MG63 (cell line): ENCODE measurements at regions not wholly inside any gene's neighbourhood (a gene's known extent, or its start where the extent isn't known, plus 50 kb on each side); places are given as distances from the start of the nearest gene placed in this dataset.
"Not testable (repeated sequence)": the region's sequence is repeated elsewhere in the genome, so short reads cannot be mapped to it uniquely, and the experiment has no call there.

Experiments
- DNase-seq: peaks from one replicate; pipeline ENCODE4 v3.0.0-alpha.2; 2020
- H3K27me3 ChIP-seq: fragments of 250-450 bp; sonication (Bioruptor Pico); 2 replicates; pipeline ENCODE4 v1.5.1; 2020; ENCODE audit warnings: mild to moderate bottlenecking, moderate library complexity
- H3K36me3 ChIP-seq: fragments of 250-450 bp; sonication (Bioruptor Pico); 2 replicates; pipeline ENCODE4 v1.5.1; 2020; ENCODE audit warnings: mild to moderate bottlenecking, moderate library complexity
- H3K4me3 ChIP-seq: fragments of 250-450 bp; sonication (Bioruptor Pico); 2 replicates; pipeline ENCODE4 v1.5.1; 2020; ENCODE audit warnings: mild to moderate bottlenecking, moderate library complexity
- H3K9me3 ChIP-seq: fragments of 250-450 bp; sonication (Bioruptor Pico); 2 replicates; pipeline ENCODE4 v1.5.1; 2020; ENCODE audit warnings: mild to moderate bottlenecking, moderate library complexity

DNA sequence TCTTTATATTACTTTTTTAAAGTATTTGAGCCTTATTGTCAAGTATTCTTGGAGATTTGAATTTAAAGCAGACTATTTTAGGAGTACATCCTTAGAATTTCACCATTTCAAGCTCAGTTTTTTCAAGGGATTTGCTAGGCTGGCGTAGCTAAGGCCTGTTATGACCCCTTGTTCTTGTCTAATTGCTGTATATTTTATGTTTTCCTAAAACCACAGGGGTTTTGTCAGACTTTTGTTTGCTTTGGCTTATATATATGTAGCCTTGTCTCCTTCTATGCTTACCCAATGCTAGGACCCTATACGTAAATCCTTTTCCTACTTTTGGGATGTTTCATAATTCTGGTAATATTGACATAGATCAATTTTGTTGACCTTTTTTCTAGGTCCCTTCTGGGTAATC lies 147.0 kb upstream of the SYT10 start:
- Histone ChIP-seq H3K36me3 (no peaks in the 10 kb centered on the region), H3K27me3 (no peaks in the 10 kb centered on the region), H3K4me3 (no peak overlapping the region), H3K9me3 (no peaks in the 10 kb centered on the region)
- no peak for DNase-seq

DNA sequence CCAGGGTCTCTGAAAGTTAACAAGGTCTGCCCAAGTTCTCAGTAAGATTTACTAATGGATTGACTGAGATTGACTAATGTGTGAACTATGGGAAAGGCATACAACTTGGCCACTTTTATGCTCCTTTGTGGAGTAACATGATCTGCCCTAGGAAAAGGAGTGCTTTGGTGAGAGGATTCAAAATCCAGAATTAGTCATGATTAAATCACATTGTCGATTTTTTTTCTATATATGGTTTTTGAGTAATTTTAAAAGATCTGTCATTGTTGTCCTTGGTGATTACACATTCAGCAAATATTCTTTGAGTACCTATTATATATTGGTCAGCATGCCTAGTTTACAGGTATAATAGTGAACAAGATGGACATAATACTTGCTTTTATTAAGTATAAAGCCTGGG lies 147.7 kb upstream of the SYT10 start:
- Histone ChIP-seq H3K36me3 (no peaks in the 10 kb centered on the region), H3K27me3 (no peaks in the 10 kb centered on the region), H3K9me3 (no peaks in the 10 kb centered on the region), H3K4me3 (no peak overlapping the region)
- peak; percentile 25 for DNase-seq

GRCh38 chr12:33587784-33588712 lies 148.4 kb upstream of the SYT10 start:
- DNase-seq, result peak; percentile 72
- no peaks in the 10 kb centered on the region for H3K9me3 ChIP-seq

GRCh38 chr12:33588725-33589405 lies 149.2 kb upstream of the SYT10 start:
- no peak for DNase-seq

More at GRCh38 chr12:33587784-33588712, 148.4 kb upstream of the SYT10 start:
- Histone ChIP-seq H3K4me3 (no peak overlapping the region), H3K36me3 (no peaks in the 10 kb centered on the region), H3K27me3 (no peaks in the 10 kb centered on the region)

DNA sequence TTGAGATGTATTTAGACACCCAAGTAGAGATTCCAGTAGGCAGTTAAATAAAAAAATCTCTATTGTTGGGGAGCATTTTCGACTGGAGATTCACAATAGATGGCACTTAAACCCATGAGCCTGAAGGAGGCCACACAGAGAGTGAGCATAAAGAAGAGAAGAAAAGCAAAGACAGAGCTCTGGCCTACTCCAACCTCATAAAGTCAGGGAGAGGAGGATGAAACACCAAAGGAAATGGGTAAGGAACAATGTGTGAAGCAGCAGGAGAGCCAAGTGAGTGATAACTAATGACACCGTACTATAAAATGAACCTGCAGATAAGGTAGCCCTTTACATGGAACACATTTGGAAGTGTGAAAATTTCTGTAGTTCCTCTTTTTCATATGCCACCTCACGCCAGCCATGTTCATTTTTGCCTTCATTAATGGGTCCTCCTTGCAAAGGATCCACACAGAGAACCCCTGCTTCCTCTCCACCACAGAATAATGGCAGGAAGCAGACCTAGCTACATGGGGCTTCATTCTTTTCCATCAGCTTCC lies 150.0 kb upstream of the SYT10 start:
- no peak for DNase-seq
- H3K4me3 ChIP-seq, result no peak overlapping the region
- no peaks in the 10 kb centered on the region for H3K9me3 ChIP-seq
- no peaks in the 10 kb centered on the region for H3K27me3 ChIP-seq
- H3K36me3 ChIP-seq, result no peaks in the 10 kb centered on the region

More at GRCh38 chr12:33588725-33589405, 149.2 kb upstream of the SYT10 start:
- no peaks in the 10 kb centered on the region for H3K36me3 ChIP-seq
- no peaks in the 10 kb centered on the region for H3K27me3 ChIP-seq
- H3K4me3 ChIP-seq, result no peak overlapping the region
- H3K9me3 ChIP-seq, result no peaks in the 10 kb centered on the region

- Histone ChIP-seq H3K27me3 (no peaks in the 10 kb centered on the region), H3K4me3 (no peak overlapping the region), H3K9me3 (no peaks in the 10 kb centered on the region), H3K36me3 (no peaks in the 10 kb centered on the region)
- no peak for DNase-seq
Observed at GRCh38 chr12:33593753-33594152, 154.1 kb upstream of the SYT10 start.

GRCh38 chr12:33596061-33596460 lies 156.4 kb upstream of the SYT10 start:
- H3K4me3 ChIP-seq, result no peak overlapping the region
- no peaks in the 10 kb centered on the region for H3K36me3 ChIP-seq
- H3K9me3 ChIP-seq, result no peaks in the 10 kb centered on the region; the same call in 1 of the 2 replicates
- H3K27me3 ChIP-seq, result no peaks in the 10 kb centered on the region
- peak; percentile 3 for DNase-seq

DNA sequence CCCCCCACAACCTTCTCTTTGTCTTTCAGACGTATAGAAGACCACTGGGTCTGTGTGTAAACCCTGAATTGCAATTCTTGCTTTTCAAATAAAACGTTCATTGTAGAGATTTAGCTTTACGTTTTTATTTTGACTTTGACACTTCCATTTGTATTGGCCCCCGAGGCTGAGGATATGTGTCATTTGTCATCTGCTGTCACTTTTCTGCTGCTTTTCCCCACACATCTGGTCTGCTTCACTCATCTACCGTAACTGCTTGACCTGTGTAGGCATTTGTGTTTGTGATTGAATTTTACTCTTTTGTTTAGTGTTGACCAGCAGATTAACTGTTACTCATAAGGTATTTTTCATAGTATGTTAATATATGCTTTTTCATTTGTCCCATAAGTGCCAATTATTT lies 157.2 kb upstream of the SYT10 start:
- no peaks in the 10 kb centered on the region; the same call in 1 of the 2 replicates for H3K9me3 ChIP-seq
- no peaks in the 10 kb centered on the region for H3K36me3 ChIP-seq
- H3K4me3 ChIP-seq, result no peak overlapping the region
- DNase-seq, result no peak
- no peaks in the 10 kb centered on the region for H3K27me3 ChIP-seq

GRCh38 chr12:33602515-33602914 lies 162.9 kb upstream of the SYT10 start:
- H3K36me3 ChIP-seq, result no peaks in the 10 kb centered on the region
- no peaks in the 10 kb centered on the region; the same call in 1 of the 2 replicates for H3K9me3 ChIP-seq
- no peaks in the 10 kb centered on the region for H3K27me3 ChIP-seq
- DNase-seq, result no peak
- H3K4me3 ChIP-seq, result no peak overlapping the region

DNA sequence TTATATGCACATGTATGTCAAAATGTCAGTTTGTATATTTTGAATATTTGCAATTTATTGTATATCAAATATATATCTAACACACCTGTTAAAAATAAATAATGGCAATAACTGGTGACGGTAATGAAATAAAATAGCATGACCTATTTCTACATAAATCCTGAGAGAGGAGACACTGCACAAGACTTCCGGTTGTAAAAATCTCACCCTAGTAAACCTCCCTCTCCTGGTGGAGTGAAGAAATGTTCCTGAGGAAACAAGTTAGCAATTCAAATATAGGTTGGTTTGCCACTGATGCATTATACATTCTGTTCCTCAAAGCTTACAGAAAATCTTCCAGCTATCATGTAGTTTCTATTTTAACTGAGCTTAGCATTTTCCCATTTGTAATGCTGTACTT lies 166.1 kb upstream of the SYT10 start:
- H3K36me3 ChIP-seq, result no peaks in the 10 kb centered on the region
- no peaks in the 10 kb centered on the region; the same call in 1 of the 2 replicates for H3K9me3 ChIP-seq
- H3K4me3 ChIP-seq, result no peak overlapping the region
- DNase-seq, result no peak
- H3K27me3 ChIP-seq, result no peaks in the 10 kb centered on the region

GRCh38 chr12:33609910-33610309 lies 170.3 kb upstream of the SYT10 start:
- no peaks in the 10 kb centered on the region for H3K36me3 ChIP-seq
- H3K27me3 ChIP-seq, result no peaks in the 10 kb centered on the region
- no peak for DNase-seq
- no peak overlapping the region for H3K4me3 ChIP-seq
- no peaks in the 10 kb centered on the region for H3K9me3 ChIP-seq

- Histone ChIP-seq H3K4me3 (no peak overlapping the region), H3K27me3 (no peaks in the 10 kb centered on the region), H3K9me3 (no peaks in the 10 kb centered on the region), H3K36me3 (no peaks in the 10 kb centered on the region)
- no peak for DNase-seq
Observed at GRCh38 chr12:33614630-33615029, 175.0 kb upstream of the SYT10 start.

GRCh38 chr12:33617218-33617617 lies 177.6 kb upstream of the SYT10 start:
- Histone ChIP-seq H3K4me3 (no peak overlapping the region), H3K36me3 (no peaks in the 10 kb centered on the region), H3K9me3 (no peaks in the 10 kb centered on the region), H3K27me3 (no peaks in the 10 kb centered on the region)
- DNase-seq, result no peak

GRCh38 chr12:33628087-33628486 lies 188.5 kb upstream of the SYT10 start:
- no peaks in the 10 kb centered on the region for H3K36me3 ChIP-seq
- no peaks in the 10 kb centered on the region for H3K27me3 ChIP-seq
- H3K4me3 ChIP-seq, result no peak overlapping the region
- no peak for DNase-seq
- no peaks in the 10 kb centered on the region for H3K9me3 ChIP-seq

GRCh38 chr12:33634544-33634943 lies 194.9 kb upstream of the SYT10 start:
- Histone ChIP-seq H3K4me3 (no peak overlapping the region), H3K27me3 (no peaks in the 10 kb centered on the region), H3K9me3 (no peaks in the 10 kb centered on the region), H3K36me3 (no peaks in the 10 kb centered on the region)
- DNase-seq, result no peak

GRCh38 chr12:33636930-33637329 lies 197.3 kb upstream of the SYT10 start:
- DNase-seq, H3K27me3 ChIP-seq, H3K9me3 ChIP-seq, H3K4me3 ChIP-seq, H3K36me3 ChIP-seq: not testable (repeated sequence)

DNA sequence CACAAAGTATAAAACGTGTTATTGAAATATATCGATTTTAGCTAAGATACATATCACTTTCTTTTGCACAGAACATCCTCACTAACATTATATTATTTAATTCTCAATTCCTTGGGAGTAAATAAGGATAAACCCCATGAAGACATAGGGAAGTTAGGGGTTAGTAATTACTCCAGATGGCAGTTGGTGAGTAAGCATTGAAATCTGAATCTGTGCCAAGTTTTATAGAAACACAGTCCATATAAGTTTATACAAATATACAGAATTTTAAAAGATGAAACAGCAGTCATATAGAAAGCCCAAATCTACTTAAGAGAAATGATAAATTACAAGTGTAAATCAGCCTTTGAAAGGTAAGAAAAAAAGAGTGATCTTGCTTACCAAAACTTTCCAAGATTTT lies 200.4 kb upstream of the SYT10 start:
- no peak overlapping the region for H3K4me3 ChIP-seq
- H3K9me3 ChIP-seq, result no peaks in the 10 kb centered on the region
- no peaks in the 10 kb centered on the region for H3K27me3 ChIP-seq
- H3K36me3 ChIP-seq, result no peaks in the 10 kb centered on the region
- no peak for DNase-seq
